Erythroblast (primary cell): ENCODE measurements at regions not wholly inside any gene's neighbourhood (a gene's known extent, or its start where the extent isn't known, plus 50 kb on each side); places are given as distances from the start of the nearest gene placed in this dataset.

ENCODE experiments used
- GATA1 ChIP-seq: IDR thresholded peaks from 2 replicates; pipeline ENCODE4 v1.6.1; 2011; ENCODE audit warnings: low read depth, mild to moderate bottlenecking, control low read depth, low read length, moderate library complexity
- POLR2A ChIP-seq: IDR thresholded peaks from 2 replicates; pipeline ENCODE4 v1.6.1; 2011; ENCODE audit warnings: mild to moderate bottlenecking, low read length

DNA sequence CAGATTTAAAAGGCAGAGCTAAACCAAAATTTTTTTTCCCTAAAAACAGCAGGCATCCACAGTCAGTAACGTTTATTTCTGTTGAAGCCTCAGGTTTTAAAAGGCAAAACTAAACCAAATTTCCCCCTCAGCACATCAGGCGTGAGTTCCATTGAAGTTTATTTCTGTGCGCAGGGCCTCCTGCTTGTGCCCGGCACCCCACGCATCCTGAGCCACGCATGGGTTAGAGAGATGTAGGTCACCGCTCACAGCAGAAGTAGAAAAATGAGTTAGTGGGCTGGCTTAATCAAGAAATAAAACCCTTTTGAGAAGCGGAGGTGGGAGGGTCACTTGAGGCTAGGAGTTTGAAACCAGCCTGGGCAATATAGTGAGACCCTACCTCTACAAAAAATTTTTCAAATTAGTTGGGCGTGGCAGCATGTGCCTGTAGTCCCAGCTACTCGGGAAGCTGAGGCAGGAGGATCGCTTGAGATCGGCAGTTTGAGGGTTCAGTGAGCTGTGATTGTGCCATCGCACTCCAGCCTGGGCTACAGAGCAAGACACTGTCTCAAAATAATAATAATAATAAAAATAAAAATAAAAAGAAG, 75.6 kb upstream of the SPIN1 start:
- TF ChIP-seq POLR2A (no peak), GATA1 (no peak)
